GM12878 (cell line): ENCODE measurements at regions not wholly inside any gene's neighbourhood (a gene's known extent, or its start where the extent isn't known, plus 50 kb on each side); places are given as distances from the start of the nearest gene placed in this dataset.

Experiments
- ATAC-seq: fragments of 200-7000 bp; cut with Tn5 transposase; 3 replicates; pipeline ENCODE4 v1.9.1; 2020; ENCODE audit warnings: mild to moderate bottlenecking, moderate library complexity
- BruUV-seq: library from RNA; stranded (reverse); fragments of 400-500 nt; replicated peaks from 2 replicates; lab custom pipeline; 2021; lab: Mats Ljungman, UMichigan
- CTCF ChIA-PET: fragments of 300-600 bp; sonication (Branson Sonifier 250); formaldehyde crosslinking; extraction: SDS; loops from one replicate; lab custom pipeline; 2021; ENCODE audit warnings: inconsistent platforms; lab: Yijun Ruan, JAX
- POLR2A ChIA-PET: fragments of 350-600 bp; formaldehyde crosslinking; extraction: SDS; loops from one replicate; lab custom pipeline; 2021; ENCODE audit warnings: inconsistent platforms; lab: Charles Lee
- RAD21 ChIA-PET: fragments of 300-600 bp; sonication (Branson Sonifier 250); formaldehyde crosslinking; loops from one replicate; lab custom pipeline; 2023; ENCODE audit warnings: antibody characterized with exemption; ENCODE audit not compliant: unreplicated experiment; lab: Charles Lee
- SMC1A ChIA-PET: fragments of 300-600 bp; sonication (Branson Sonifier 250); formaldehyde crosslinking; loops from one replicate; lab custom pipeline; 2023; ENCODE audit not compliant: unreplicated experiment, uncharacterized antibody; lab: Charles Lee
- DNase-seq: peaks from one replicate; pipeline ENCODE4 v3.0.0-alpha.2; 2011; ENCODE audit warnings: low read depth, low spot score
- FAIRE-seq: peaks from 3 replicates; lab custom pipeline; 2011; peaks lifted over from hg19 to GRCh38; lab: Jason Lieb, UNC
- H2AFZ ChIP-seq: 2 replicates; pipeline ENCODE4 v1.6.0; 2011; ENCODE audit warnings: low read depth, low read length, control low read depth; ENCODE audit not compliant: control insufficient read depth
- H3K27ac ChIP-seq: 2 replicates; pipeline ENCODE4 v1.5.1; 2011; ENCODE audit warnings: control low read depth; ENCODE audit not compliant: control insufficient read depth, insufficient read depth
- H3K27me3 ChIP-seq, 2 experiments: replicated peaks in 1 of 2; 2 replicates each; pipeline versions ENCODE4 v1.6.0 to v1.6.1; 2011; ENCODE audit warnings: low read length in 1 of 2; ENCODE audit not compliant: control insufficient read depth in 2 of 2, insufficient read depth in 2 of 2
- H3K36me3 ChIP-seq, 2 experiments: 2 replicates each; pipeline ENCODE4 v1.5.1; 2011; ENCODE audit warnings: low read length in 1 of 2; ENCODE audit not compliant: control insufficient read depth in 2 of 2, insufficient read depth in 2 of 2
- H3K4me1 ChIP-seq: 2 replicates; pipeline ENCODE4 v1.6.1; 2011; ENCODE audit warnings: mild to moderate bottlenecking, low read length, moderate library complexity, mixed read lengths; ENCODE audit not compliant: control insufficient read depth, insufficient read depth
- H3K4me2 ChIP-seq: 2 replicates; pipeline ENCODE4 v1.6.0; 2011; ENCODE audit warnings: control low read depth; ENCODE audit not compliant: control insufficient read depth, insufficient read depth
- H3K4me3 ChIP-seq: fragments of 200-600 bp; sonication (generic); 2 replicates; pipeline ENCODE4 v1.5.1; 2016
- H3K79me2 ChIP-seq: 2 replicates; pipeline ENCODE4 v1.6.0; 2011; ENCODE audit warnings: low read length; ENCODE audit not compliant: control insufficient read depth, insufficient read depth
- H3K9ac ChIP-seq: 2 replicates; pipeline ENCODE4 v1.8.0; 2011; ENCODE audit warnings: low read length, control low read depth, mixed read lengths; ENCODE audit not compliant: control insufficient read depth, insufficient read depth
- H3K9me3 ChIP-seq: replicated peaks from 3 replicates; pipeline ENCODE4 v1.5.1; 2011; ENCODE audit warnings: mild to moderate bottlenecking, low read length; ENCODE audit not compliant: control insufficient read depth, insufficient read depth
- H4K20me1 ChIP-seq: 2 replicates; pipeline ENCODE4 v1.6.0; 2011; ENCODE audit not compliant: control insufficient read depth, insufficient read depth
- CBX3 ChIP-seq: fragments of 200-600 bp; sonication (generic); IDR thresholded peaks from 2 replicates; pipeline ENCODE4 v1.6.1; 2016; ENCODE audit warnings: low read depth, borderline replicate concordance
- CBX5 ChIP-seq: sonication (generic); IDR thresholded peaks from 2 replicates; pipeline ENCODE4 v1.6.1; 2016; ENCODE audit warnings: low read depth, moderate library complexity, mild to moderate bottlenecking, inconsistent platforms
- EGR1 ChIP-seq, 2 experiments: IDR thresholded peaks; 1 replicate in 1 of 2; 2 replicates in 1 of 2; pipeline ENCODE4 v1.6.1; 2011 to 2012; ENCODE audit warnings: low read depth in 2 of 2, low read length in 2 of 2, borderline replicate concordance in 1 of 2, mild to moderate bottlenecking in 1 of 2, moderate library complexity in 1 of 2
- GATAD2B ChIP-seq: fragments of 450-650 bp; conservative IDR thresholded peaks from 2 replicates; pipeline ENCODE4 v1.6.1; 2017; ENCODE audit warnings: low read depth, mild to moderate bottlenecking, moderate library complexity
- JUNB ChIP-seq: IDR thresholded peaks from 2 replicates; pipeline ENCODE4 v1.6.1; 2016; ENCODE audit warnings: antibody characterized with exemption, mild to moderate bottlenecking
- POLR2A ChIP-seq: IDR thresholded peaks from 2 replicates; pipeline ENCODE4 v1.6.1; 2011; ENCODE audit warnings: low read depth, mild to moderate bottlenecking, low read length
- RAD51 ChIP-seq: fragments of 450-650 bp; IDR thresholded peaks from 2 replicates; pipeline ENCODE4 v1.6.1; 2016; ENCODE audit warnings: moderate library complexity, mild to moderate bottlenecking, inconsistent platforms
- SIX5 ChIP-seq: IDR thresholded peaks from 2 replicates; pipeline ENCODE4 v1.6.1; 2011; ENCODE audit warnings: mild to moderate bottlenecking, low read depth, low read length, moderate library complexity; ENCODE audit not compliant: severe bottlenecking
- SMC3 ChIP-seq: IDR thresholded peaks from 2 replicates; pipeline ENCODE4 v1.6.1; 2011; ENCODE audit warnings: low read length, improper control_type of control experiment, borderline replicate concordance
- ZNF217 ChIP-seq: fragments of 450-650 bp; IDR thresholded peaks from 2 replicates; pipeline ENCODE4 v1.6.1; 2017; ENCODE audit warnings: antibody characterized with exemption, mild to moderate bottlenecking
- WGBS: methylation state at CpG from one replicate; pipeline ENCODE4 v1.1.6; 2016; ENCODE audit warnings: low lambda C conversion rate; ENCODE audit not compliant: insufficient replicate concordance, insufficient coverage; ENCODE audit errors: missing lambda C conversion rate; 5-methylcytosine and 5-hydroxymethylcytosine counted together
- in situ Hi-C: fragments of 300-500 bp; cut with MboI; formaldehyde crosslinking; loops from 9 replicates; pipeline ENCODE4 v1.14.3; 2018; ENCODE audit warnings: mixed read lengths
- intact Hi-C: fragments of 100-400 bp; cut with micrococcal nuclease; formaldehyde crosslinking; loops from one replicate; pipeline ENCODE4 v1.14.2; 2022; ENCODE audit not compliant: unreplicated experiment
- TF ChIP-seq, protein P1 (sequence below), 3 experiments: IDR thresholded peaks in 2 of 3; conservative IDR thresholded peaks in 1 of 3; 2 replicates each; pipeline ENCODE4 v1.5.1; 2011; ENCODE audit warnings: low read depth in 3 of 3, low read length in 3 of 3, mild to moderate bottlenecking in 3 of 3, control low read depth in 2 of 3, moderate library complexity in 2 of 3, inconsistent platforms in 1 of 3, mixed read lengths in 1 of 3; ENCODE audit not compliant: control insufficient read depth in 2 of 3, insufficient read depth in 1 of 3; ENCODE audit errors: extremely low read depth in 1 of 3
- TF ChIP-seq, protein P2 (sequence below): fragments of 450-650 bp; IDR thresholded peaks from 2 replicates; pipeline ENCODE4 v1.6.1; 2014; ENCODE audit warnings: mild to moderate bottlenecking
- TF ChIP-seq, protein P3 (sequence below): fragments of 450-650 bp; IDR thresholded peaks from 2 replicates; pipeline ENCODE4 v1.6.1; 2017; ENCODE audit warnings: antibody characterized with exemption, mild to moderate bottlenecking, moderate library complexity
- TF ChIP-seq, protein P4 (sequence below): fragments of 450-650 bp; IDR thresholded peaks from 2 replicates; pipeline ENCODE4 v1.6.1; 2018; ENCODE audit warnings: borderline replicate concordance, mild to moderate bottlenecking; ENCODE audit not compliant: partially characterized antibody

DNA sequence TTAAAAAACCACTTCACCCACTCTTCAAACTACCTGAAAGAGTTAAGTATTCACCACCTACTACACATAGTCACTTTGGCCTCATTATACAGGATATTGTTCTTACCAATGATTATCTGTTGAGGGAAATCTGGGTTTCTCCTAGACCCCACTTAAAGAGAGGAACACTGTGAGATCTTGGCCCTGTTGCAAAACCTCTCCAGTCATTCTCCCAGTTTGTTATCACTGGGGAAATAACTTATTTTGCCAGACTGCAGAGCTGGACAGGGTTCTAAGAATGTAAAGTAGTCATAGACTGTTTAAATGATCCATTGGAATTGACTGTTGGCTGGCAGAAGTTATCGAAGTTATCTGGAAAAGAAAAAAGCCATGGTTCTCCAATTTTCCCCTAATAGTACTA, 143.8 kb downstream of the HGF start:
- no peaks in the 10 kb centered on the region for H3K9me3 ChIP-seq
- no peaks in the 10 kb centered on the region for H3K79me2 ChIP-seq
- ChIA-PET POLR2A (no interaction called here), CTCF (no interaction called here), RAD21 (interaction anchor here (0.9 to 1.4 kb wide), 3 partner anchors 57 to 241 kb away, joined by 3 to 4 read pairs (median 3); no protein-coding TSS in a partner anchor)
- H3K4me1 ChIP-seq: no peaks in the 10 kb centered on the region
- intact Hi-C loops: no loop called here
- in situ Hi-C loops: no loop called here
- H4K20me1 ChIP-seq: no peaks in the 10 kb centered on the region
- H3K4me2 ChIP-seq: no peak overlapping the region
- ATAC-seq (no peak), DNase-seq (no peak)
- no peaks in the 10 kb centered on the region for H3K36me3 ChIP-seq
- no peak overlapping the region for H3K27ac ChIP-seq
- H3K27me3 ChIP-seq: no peaks in the 10 kb centered on the region
- no peak overlapping the region for H3K9ac ChIP-seq
- TF ChIP-seq, protein P1, sequence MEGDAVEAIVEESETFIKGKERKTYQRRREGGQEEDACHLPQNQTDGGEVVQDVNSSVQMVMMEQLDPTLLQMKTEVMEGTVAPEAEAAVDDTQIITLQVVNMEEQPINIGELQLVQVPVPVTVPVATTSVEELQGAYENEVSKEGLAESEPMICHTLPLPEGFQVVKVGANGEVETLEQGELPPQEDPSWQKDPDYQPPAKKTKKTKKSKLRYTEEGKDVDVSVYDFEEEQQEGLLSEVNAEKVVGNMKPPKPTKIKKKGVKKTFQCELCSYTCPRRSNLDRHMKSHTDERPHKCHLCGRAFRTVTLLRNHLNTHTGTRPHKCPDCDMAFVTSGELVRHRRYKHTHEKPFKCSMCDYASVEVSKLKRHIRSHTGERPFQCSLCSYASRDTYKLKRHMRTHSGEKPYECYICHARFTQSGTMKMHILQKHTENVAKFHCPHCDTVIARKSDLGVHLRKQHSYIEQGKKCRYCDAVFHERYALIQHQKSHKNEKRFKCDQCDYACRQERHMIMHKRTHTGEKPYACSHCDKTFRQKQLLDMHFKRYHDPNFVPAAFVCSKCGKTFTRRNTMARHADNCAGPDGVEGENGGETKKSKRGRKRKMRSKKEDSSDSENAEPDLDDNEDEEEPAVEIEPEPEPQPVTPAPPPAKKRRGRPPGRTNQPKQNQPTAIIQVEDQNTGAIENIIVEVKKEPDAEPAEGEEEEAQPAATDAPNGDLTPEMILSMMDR (IDR thresholded peaks at IDR 0.05 in 2 of 3, conservative IDR thresholded peaks at IDR 0.05 in 1 of 3; ENCODE audit: control insufficient read depth in 2 of 3, extremely low read depth in 1 of 3, insufficient read depth in 1 of 3, low read depth in 3 of 3, low read length in 3 of 3): no peak
- TF ChIP-seq ZNF217 (no peak), CBX5 (no peak), EGR1 (IDR thresholded peaks at IDR 0.05; ENCODE audit: borderline replicate concordance in 1 of 2, low read depth in 2 of 2, low read length in 2 of 2) (no peak), POLR2A (no peak), JUNB (no peak), CBX3 (no peak), SMC3 (no peak), SIX5 (no peak), GATAD2B (no peak), RAD51 (no peak)
- TF ChIP-seq, protein P2, sequence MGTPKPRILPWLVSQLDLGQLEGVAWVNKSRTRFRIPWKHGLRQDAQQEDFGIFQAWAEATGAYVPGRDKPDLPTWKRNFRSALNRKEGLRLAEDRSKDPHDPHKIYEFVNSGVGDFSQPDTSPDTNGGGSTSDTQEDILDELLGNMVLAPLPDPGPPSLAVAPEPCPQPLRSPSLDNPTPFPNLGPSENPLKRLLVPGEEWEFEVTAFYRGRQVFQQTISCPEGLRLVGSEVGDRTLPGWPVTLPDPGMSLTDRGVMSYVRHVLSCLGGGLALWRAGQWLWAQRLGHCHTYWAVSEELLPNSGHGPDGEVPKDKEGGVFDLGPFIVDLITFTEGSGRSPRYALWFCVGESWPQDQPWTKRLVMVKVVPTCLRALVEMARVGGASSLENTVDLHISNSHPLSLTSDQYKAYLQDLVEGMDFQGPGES: no peak
- TF ChIP-seq, protein P3, sequence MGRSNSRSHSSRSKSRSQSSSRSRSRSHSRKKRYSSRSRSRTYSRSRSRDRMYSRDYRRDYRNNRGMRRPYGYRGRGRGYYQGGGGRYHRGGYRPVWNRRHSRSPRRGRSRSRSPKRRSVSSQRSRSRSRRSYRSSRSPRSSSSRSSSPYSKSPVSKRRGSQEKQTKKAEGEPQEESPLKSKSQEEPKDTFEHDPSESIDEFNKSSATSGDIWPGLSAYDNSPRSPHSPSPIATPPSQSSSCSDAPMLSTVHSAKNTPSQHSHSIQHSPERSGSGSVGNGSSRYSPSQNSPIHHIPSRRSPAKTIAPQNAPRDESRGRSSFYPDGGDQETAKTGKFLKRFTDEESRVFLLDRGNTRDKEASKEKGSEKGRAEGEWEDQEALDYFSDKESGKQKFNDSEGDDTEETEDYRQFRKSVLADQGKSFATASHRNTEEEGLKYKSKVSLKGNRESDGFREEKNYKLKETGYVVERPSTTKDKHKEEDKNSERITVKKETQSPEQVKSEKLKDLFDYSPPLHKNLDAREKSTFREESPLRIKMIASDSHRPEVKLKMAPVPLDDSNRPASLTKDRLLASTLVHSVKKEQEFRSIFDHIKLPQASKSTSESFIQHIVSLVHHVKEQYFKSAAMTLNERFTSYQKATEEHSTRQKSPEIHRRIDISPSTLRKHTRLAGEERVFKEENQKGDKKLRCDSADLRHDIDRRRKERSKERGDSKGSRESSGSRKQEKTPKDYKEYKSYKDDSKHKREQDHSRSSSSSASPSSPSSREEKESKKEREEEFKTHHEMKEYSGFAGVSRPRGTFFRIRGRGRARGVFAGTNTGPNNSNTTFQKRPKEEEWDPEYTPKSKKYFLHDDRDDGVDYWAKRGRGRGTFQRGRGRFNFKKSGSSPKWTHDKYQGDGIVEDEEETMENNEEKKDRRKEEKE: no peak
- TF ChIP-seq, protein P4, sequence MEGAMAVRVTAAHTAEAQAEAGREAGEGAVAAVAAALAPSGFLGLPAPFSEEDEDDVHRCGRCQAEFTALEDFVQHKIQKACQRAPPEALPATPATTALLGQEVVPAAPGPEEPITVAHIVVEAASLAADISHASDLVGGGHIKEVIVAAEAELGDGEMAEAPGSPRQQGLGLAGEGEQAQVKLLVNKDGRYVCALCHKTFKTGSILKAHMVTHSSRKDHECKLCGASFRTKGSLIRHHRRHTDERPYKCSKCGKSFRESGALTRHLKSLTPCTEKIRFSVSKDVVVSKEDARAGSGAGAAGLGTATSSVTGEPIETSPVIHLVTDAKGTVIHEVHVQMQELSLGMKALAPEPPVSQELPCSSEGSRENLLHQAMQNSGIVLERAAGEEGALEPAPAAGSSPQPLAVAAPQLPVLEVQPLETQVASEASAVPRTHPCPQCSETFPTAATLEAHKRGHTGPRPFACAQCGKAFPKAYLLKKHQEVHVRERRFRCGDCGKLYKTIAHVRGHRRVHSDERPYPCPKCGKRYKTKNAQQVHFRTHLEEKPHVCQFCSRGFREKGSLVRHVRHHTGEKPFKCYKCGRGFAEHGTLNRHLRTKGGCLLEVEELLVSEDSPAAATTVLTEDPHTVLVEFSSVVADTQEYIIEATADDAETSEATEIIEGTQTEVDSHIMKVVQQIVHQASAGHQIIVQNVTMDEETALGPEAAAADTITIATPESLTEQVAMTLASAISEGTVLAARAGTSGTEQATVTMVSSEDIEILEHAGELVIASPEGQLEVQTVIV: no peak
- TF ChIP-seq, all 136 proteins: peak for 0
- FAIRE-seq: no peak
- SMC1A ChIA-PET: interaction anchor here (0.7 to 3.2 kb wide), 8 partner anchors 8 to 552 kb away, joined by 3 to 19 read pairs (median 4); no protein-coding TSS in a partner anchor
- BruUV-seq: no TSS peak
- H2AFZ ChIP-seq: no peak overlapping the region
- H3K4me3 ChIP-seq: no peak overlapping the region
- WGBS: 0% methylated on average over 1 of the region's 1 CpG
